GM23338 (cell line): ENCODE measurements at regions not wholly inside any gene's neighbourhood (a gene's known extent, or its start where the extent isn't known, plus 50 kb on each side); places are given as distances from the start of the nearest gene placed in this dataset.

Experiments
- EZH2 ChIP-seq: fragments of 200-600 bp; sonication (generic); IDR thresholded peaks from one replicate; pipeline ENCODE4 v1.8.0; 2017; ENCODE audit warnings: antibody characterized with exemption, mild to moderate bottlenecking, low read depth; ENCODE audit not compliant: unreplicated experiment
- EZH2phosphoT487 ChIP-seq: fragments of 200-600 bp; sonication (generic); IDR thresholded peaks from one replicate; pipeline ENCODE4 v1.8.1; 2018; ENCODE audit warnings: antibody characterized with exemption; ENCODE audit not compliant: unreplicated experiment
- POLR2AphosphoS5 ChIP-seq: IDR thresholded peaks from 2 replicates; pipeline ENCODE4 v1.6.1; 2016; ENCODE audit warnings: antibody characterized with exemption, low read depth
- ZNF114 ChIP-seq: fragments of 250-450 bp; sonication (Bioruptor Pico); IDR thresholded peaks from 2 replicates; pipeline ENCODE4 v1.5.0; 2020; ENCODE audit warnings: mild to moderate bottlenecking, moderate library complexity
- TF ChIP-seq, protein P1 (sequence below): IDR thresholded peaks from one replicate; pipeline ENCODE4 v1.6.1; 2018; ENCODE audit warnings: antibody characterized with exemption; ENCODE audit not compliant: unreplicated experiment
- TF ChIP-seq, protein P2 (sequence below): fragments of 250-450 bp; sonication (Bioruptor Pico); IDR thresholded peaks from 2 replicates; pipeline ENCODE4 v1.5.0; 2020; ENCODE audit warnings: mild to moderate bottlenecking, moderate library complexity

DNA sequence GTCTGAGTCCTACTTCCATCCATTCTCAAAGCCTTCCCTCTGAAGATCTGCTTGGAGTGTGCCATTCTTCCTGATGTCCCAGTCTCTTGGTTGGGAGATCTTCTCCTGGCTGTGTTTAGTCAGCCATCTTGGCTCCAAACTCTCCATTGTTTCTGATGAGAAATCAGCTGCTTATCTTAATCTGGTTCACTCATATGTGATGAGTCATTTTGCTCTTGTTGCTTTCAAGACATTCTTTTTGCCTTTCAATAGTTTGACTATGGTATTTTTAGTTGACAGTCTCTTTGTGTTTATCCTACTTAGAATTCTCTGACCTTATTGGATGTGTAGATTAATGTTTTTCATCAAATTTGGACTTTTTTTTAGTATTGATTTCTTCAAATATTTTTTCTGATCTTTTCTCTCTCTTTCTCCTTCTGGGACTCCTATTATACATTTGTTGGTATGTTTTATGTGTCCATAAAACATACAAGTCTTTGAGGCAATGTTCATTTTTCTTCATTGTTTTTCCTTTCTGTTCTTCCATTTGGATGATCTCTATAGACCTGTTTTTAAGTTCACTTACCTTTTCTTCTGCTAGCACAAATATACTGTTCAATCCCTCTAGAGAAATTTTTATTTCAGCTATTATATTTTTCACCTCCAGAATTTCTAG is 77.2 kb upstream of the CLPB start (continued):
- TF ChIP-seq, protein P1, sequence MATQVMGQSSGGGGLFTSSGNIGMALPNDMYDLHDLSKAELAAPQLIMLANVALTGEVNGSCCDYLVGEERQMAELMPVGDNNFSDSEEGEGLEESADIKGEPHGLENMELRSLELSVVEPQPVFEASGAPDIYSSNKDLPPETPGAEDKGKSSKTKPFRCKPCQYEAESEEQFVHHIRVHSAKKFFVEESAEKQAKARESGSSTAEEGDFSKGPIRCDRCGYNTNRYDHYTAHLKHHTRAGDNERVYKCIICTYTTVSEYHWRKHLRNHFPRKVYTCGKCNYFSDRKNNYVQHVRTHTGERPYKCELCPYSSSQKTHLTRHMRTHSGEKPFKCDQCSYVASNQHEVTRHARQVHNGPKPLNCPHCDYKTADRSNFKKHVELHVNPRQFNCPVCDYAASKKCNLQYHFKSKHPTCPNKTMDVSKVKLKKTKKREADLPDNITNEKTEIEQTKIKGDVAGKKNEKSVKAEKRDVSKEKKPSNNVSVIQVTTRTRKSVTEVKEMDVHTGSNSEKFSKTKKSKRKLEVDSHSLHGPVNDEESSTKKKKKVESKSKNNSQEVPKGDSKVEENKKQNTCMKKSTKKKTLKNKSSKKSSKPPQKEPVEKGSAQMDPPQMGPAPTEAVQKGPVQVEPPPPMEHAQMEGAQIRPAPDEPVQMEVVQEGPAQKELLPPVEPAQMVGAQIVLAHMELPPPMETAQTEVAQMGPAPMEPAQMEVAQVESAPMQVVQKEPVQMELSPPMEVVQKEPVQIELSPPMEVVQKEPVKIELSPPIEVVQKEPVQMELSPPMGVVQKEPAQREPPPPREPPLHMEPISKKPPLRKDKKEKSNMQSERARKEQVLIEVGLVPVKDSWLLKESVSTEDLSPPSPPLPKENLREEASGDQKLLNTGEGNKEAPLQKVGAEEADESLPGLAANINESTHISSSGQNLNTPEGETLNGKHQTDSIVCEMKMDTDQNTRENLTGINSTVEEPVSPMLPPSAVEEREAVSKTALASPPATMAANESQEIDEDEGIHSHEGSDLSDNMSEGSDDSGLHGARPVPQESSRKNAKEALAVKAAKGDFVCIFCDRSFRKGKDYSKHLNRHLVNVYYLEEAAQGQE: no peak
- TF ChIP-seq EZH2phosphoT487: no peak
- no peak for TF ChIP-seq EZH2
- TF ChIP-seq POLR2AphosphoS5: no peak
- TF ChIP-seq ZNF114: no peak
- TF ChIP-seq, protein P2, sequence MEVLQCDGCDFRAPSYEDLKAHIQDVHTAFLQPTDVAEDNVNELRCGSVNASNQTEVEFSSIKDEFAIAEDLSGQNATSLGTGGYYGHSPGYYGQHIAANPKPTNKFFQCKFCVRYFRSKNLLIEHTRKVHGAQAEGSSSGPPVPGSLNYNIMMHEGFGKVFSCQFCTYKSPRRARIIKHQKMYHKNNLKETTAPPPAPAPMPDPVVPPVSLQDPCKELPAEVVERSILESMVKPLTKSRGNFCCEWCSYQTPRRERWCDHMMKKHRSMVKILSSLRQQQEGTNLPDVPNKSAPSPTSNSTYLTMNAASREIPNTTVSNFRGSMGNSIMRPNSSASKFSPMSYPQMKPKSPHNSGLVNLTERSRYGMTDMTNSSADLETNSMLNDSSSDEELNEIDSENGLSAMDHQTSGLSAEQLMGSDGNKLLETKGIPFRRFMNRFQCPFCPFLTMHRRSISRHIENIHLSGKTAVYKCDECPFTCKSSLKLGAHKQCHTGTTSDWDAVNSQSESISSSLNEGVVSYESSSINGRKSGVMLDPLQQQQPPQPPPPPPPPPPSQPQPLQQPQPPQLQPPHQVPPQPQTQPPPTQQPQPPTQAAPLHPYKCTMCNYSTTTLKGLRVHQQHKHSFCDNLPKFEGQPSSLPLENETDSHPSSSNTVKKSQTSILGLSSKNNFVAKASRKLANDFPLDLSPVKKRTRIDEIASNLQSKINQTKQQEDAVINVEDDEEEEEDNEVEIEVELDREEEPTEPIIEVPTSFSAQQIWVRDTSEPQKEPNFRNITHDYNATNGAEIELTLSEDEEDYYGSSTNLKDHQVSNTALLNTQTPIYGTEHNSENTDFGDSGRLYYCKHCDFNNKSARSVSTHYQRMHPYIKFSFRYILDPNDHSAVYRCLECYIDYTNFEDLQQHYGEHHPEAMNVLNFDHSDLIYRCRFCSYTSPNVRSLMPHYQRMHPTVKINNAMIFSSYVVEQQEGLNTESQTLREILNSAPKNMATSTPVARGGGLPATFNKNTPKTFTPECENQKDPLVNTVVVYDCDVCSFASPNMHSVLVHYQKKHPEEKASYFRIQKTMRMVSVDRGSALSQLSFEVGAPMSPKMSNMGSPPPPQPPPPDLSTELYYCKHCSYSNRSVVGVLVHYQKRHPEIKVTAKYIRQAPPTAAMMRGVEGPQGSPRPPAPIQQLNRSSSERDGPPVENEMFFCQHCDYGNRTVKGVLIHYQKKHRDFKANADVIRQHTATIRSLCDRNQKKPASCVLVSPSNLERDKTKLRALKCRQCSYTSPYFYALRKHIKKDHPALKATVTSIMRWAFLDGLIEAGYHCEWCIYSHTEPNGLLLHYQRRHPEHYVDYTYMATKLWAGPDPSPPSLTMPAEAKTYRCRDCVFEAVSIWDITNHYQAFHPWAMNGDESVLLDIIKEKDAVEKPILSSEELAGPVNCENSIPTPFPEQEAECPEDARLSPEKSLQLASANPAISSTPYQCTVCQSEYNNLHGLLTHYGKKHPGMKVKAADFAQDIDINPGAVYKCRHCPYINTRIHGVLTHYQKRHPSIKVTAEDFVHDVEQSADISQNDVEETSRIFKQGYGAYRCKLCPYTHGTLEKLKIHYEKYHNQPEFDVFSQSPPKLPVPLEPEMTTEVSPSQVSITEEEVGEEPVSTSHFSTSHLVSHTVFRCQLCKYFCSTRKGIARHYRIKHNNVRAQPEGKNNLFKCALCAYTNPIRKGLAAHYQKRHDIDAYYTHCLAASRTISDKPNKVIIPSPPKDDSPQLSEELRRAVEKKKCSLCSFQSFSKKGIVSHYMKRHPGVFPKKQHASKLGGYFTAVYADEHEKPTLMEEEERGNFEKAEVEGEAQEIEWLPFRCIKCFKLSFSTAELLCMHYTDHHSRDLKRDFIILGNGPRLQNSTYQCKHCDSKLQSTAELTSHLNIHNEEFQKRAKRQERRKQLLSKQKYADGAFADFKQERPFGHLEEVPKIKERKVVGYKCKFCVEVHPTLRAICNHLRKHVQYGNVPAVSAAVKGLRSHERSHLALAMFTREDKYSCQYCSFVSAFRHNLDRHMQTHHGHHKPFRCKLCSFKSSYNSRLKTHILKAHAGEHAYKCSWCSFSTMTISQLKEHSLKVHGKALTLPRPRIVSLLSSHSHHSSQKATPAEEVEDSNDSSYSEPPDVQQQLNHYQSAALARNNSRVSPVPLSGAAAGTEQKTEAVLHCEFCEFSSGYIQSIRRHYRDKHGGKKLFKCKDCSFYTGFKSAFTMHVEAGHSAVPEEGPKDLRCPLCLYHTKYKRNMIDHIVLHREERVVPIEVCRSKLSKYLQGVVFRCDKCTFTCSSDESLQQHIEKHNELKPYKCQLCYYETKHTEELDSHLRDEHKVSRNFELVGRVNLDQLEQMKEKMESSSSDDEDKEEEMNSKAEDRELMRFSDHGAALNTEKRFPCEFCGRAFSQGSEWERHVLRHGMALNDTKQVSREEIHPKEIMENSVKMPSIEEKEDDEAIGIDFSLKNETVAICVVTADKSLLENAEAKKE (CRISPR knock-in tag): no peak
